Suprapubic skin (tissue), 4 donors: ENCODE measurements at regions not wholly inside any gene's neighbourhood (a gene's known extent, or its start where the extent isn't known, plus 50 kb on each side); places are given as distances from the start of the nearest gene placed in this dataset.

Source experiments
- DNase-seq, 2 donors: peaks; one replicate each; pipeline ENCODE4 v3.0.0-alpha.2; 2019; ENCODE audit warnings: low spot score in 2 of 2
- H3K27ac ChIP-seq: fragments of 200-600 bp; sonication (generic); one replicate; pipeline ENCODE4 v1.5.1; 2019
- H3K27me3 ChIP-seq: fragments of 200-600 bp; sonication (generic); one replicate; pipeline ENCODE4 v1.5.1; 2019
- H3K36me3 ChIP-seq: fragments of 200-600 bp; sonication (generic); one replicate; pipeline ENCODE4 v1.5.1; 2019
- H3K4me1 ChIP-seq: fragments of 200-600 bp; sonication (generic); one replicate; pipeline ENCODE4 v1.5.1; 2019
- H3K4me3 ChIP-seq: fragments of 200-600 bp; sonication (generic); one replicate; pipeline ENCODE4 v1.5.1; 2019; ENCODE audit warnings: mild to moderate bottlenecking
- H3K9me3 ChIP-seq: fragments of 200-600 bp; sonication (generic); one replicate; pipeline ENCODE4 v1.5.1; 2019
- EP300 ChIP-seq: sonication (generic); formaldehyde crosslinking; IDR thresholded peaks from one replicate; pipeline ENCODE4 v1.6.1; 2017; ENCODE audit warnings: antibody characterized with exemption
- POLR2A ChIP-seq, 2 donors: fragments of 450-650 bp; IDR thresholded peaks; one replicate each; pipeline ENCODE4 v1.6.1; 2017; ENCODE audit warnings: antibody characterized with exemption in 2 of 2, mild to moderate bottlenecking in 2 of 2, moderate library complexity in 2 of 2
- POLR2AphosphoS5 ChIP-seq, 3 donors: sonication (generic); formaldehyde crosslinking; IDR thresholded peaks; one replicate each; pipeline ENCODE4 v1.6.1; 2017; ENCODE audit warnings: antibody characterized with exemption in 3 of 3
- whole genome bisulfite sequencing: methylation state at CpG from one replicate; pipeline ENCODE4 v1.1.5; 2018; 5-methylcytosine and 5-hydroxymethylcytosine counted together
- TF ChIP-seq, protein P1 (sequence below), 2 donors: fragments of 200-600 bp in 1 of 2; fragments of 450-650 bp in 1 of 2; sonication (generic) in 1 of 2; IDR thresholded peaks; one replicate each; pipeline ENCODE4 v1.5.1; 2016 to 2019; ENCODE audit warnings: antibody characterized with exemption in 2 of 2, mild to moderate bottlenecking in 1 of 2, moderate library complexity in 1 of 2

DNA sequence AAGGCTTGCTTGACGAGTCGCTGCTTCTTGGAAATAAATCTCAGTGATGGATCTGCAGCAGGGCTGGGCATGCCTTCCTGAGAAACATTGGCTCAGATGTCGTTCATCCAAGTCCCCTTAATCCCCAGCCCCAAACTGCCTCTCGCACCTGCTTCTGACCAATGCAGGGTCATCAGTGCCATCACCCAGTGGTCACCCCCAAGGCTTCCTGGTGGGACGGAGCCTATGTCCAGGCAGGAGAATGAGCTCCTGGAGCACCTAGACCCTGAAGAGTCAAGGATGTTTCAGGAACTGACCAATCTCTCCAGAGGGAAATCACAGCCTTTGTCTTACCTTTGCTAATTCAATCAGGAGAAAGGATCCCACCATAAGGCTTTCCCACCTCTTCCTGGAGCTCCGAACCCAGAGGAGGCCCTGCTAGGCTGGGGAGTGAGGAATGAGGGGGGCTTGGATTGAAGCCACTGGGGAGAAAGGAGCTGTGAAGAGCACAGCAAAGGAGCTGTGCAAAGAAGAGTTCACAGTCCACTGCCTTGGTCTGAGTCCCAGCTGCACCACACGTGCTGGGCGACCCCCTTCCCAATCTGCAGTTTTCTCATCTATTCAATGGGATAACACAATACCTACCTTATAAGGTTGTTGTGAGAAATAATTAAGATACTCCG is 416.1 kb downstream of the NPHP4 start:
- no peak overlapping the region for H3K27ac ChIP-seq
- no peak overlapping the region for H3K4me3 ChIP-seq
- no peaks in the 10 kb centered on the region for H3K4me1 ChIP-seq
- H3K27me3 ChIP-seq, result peaks cover 31% of the 10 kb centered on the region
- H3K9me3 ChIP-seq, result no peaks in the 10 kb centered on the region
- no peak for TF ChIP-seq EP300
- TF ChIP-seq, protein P1, sequence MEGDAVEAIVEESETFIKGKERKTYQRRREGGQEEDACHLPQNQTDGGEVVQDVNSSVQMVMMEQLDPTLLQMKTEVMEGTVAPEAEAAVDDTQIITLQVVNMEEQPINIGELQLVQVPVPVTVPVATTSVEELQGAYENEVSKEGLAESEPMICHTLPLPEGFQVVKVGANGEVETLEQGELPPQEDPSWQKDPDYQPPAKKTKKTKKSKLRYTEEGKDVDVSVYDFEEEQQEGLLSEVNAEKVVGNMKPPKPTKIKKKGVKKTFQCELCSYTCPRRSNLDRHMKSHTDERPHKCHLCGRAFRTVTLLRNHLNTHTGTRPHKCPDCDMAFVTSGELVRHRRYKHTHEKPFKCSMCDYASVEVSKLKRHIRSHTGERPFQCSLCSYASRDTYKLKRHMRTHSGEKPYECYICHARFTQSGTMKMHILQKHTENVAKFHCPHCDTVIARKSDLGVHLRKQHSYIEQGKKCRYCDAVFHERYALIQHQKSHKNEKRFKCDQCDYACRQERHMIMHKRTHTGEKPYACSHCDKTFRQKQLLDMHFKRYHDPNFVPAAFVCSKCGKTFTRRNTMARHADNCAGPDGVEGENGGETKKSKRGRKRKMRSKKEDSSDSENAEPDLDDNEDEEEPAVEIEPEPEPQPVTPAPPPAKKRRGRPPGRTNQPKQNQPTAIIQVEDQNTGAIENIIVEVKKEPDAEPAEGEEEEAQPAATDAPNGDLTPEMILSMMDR (IDR thresholded peaks at IDR 0.05), result no peak
- TF ChIP-seq POLR2AphosphoS5 (IDR thresholded peaks at IDR 0.05), result no peak
- no peak for TF ChIP-seq POLR2A (IDR thresholded peaks at IDR 0.05)
- WGBS, result 50% methylated on average over 9 of the region's 9 CpGs
- no peak for DNase-seq
- H3K36me3 ChIP-seq, result no peaks in the 10 kb centered on the region

DNA sequence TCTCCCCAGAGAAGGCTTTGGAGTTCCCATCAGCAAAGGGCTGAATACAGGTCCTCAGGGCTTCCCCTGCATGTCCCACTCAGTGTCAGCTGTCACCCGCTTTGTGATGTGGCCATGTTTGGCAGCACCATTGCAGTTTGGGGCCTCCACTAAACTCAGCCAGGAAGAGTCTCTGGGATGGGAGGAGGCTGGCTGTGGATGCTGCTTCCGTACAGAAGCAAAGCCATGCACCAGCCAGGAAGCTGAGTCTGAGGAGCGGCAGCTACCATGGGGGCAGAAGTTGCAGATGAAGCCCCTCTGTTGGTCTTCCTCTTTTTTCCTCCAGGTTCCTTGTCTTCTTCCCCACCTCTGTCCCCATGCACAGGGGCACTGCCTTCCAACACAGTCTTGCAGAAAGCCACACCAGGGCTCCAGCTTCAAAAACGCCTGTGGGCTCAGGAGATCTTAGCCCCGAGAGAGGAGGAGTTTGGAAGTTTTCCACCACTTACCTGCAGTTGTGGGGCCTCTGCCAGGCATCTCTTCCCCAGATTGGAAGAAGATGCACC is 416.8 kb downstream of the NPHP4 start:
- no peaks in the 10 kb centered on the region for H3K9me3 ChIP-seq
- peaks cover 27% of the 10 kb centered on the region for H3K27me3 ChIP-seq
- no peak overlapping the region for H3K4me3 ChIP-seq
- no peak for DNase-seq
- no peak for TF ChIP-seq EP300
- TF ChIP-seq POLR2A (IDR thresholded peaks at IDR 0.05), result no peak
- TF ChIP-seq, protein P1 (IDR thresholded peaks at IDR 0.05), result no peak
- TF ChIP-seq POLR2AphosphoS5 (IDR thresholded peaks at IDR 0.05), result no peak
- no peak overlapping the region for H3K27ac ChIP-seq
- WGBS, result 48% methylated on average over 4 of the region's 5 CpGs
- H3K4me1 ChIP-seq, result no peaks in the 10 kb centered on the region
- H3K36me3 ChIP-seq, result no peaks in the 10 kb centered on the region

DNA sequence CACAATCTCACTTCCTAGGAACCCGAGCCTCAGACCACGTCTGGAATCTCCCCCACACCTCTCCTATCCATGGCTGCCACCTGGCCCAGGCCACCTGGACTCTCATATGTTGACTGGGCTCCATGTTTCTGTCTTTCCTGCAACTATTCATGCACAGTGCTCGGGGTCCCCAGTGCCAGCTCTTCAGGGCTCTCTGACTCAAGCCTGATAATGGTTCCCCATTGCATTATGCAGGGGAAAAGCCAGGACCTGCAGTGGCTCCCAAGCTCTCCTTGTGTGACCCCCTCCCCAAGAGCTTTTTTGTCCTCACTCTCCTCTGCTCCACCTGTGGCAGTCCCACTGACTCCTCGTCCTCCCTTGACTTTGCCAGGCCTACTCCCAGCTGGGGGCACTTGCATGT is 417.6 kb downstream of the NPHP4 start:
- H3K9me3 ChIP-seq, result no peaks in the 10 kb centered on the region
- no peaks in the 10 kb centered on the region for H3K36me3 ChIP-seq
- peaks cover 22% of the 10 kb centered on the region for H3K27me3 ChIP-seq
- DNase-seq, result no peak
- no peak overlapping the region for H3K27ac ChIP-seq
- 75% methylated on average over 4 of the region's 4 CpGs for WGBS
- H3K4me3 ChIP-seq, result no peak overlapping the region
- no peaks in the 10 kb centered on the region for H3K4me1 ChIP-seq
- TF ChIP-seq POLR2A (IDR thresholded peaks at IDR 0.05) (no peak), EP300 (no peak), POLR2AphosphoS5 (IDR thresholded peaks at IDR 0.05) (no peak)
- TF ChIP-seq, protein P1 (IDR thresholded peaks at IDR 0.05), result no peak

DNA sequence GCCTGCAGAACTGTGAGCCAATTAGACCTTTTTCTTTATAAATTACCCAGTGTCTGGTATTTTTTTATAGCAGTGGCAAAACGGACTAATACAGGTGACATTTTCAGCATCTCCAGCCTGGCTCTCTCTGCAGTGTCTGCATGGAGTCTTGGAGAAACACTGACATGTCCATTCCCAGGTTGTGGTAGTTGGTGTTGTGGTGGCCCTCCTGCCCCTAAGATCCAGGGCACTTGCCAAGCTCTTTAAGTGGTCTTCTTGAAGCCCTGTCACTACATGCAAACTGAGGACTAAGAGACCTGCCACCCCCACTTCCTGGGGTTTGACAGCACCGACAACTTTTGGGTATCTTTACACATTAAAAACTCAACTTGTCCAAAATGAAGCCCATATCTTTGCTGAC is 419.4 kb downstream of the NPHP4 start:
- no peak for DNase-seq
- 76% methylated on average over 2 of the region's 2 CpGs for WGBS
- no peak overlapping the region for H3K4me3 ChIP-seq

DNA sequence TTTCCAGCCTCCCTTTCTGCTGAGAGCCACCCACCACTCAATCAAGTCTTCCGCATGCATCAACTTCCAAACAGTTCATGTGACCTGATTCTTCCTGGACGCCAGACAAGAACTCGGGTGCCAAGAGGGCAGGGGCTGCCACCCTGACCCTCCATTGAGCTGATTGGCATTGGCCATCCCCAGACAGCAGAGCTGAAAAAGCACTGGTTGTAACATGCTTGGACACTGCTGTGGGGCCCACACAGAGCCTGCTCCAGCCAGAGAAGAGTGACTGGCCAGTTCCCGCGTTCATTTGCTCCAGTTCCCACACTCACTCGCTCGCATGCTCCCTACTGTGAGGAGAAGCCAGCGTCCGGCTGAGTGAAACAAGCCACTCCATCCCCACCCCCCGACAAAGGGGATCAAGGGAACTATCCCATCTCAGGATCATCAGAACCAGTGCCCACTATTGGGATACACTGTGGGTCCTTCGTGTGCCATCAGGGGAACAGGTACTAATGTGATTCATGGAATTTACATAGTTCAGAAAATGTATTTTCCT is 420.3 kb downstream of the NPHP4 start:
- DNase-seq, result no peak
- H3K4me1 ChIP-seq, result no peaks in the 10 kb centered on the region
- WGBS, result 92% methylated on average over 11 of the region's 11 CpGs
- H3K9me3 ChIP-seq, result no peaks in the 10 kb centered on the region
- no peak overlapping the region for H3K4me3 ChIP-seq
- TF ChIP-seq EP300, result no peak
- TF ChIP-seq, protein P1 (IDR thresholded peaks at IDR 0.05), result no peak
- TF ChIP-seq POLR2AphosphoS5 (IDR thresholded peaks at IDR 0.05), result no peak
- no peak for TF ChIP-seq POLR2A (IDR thresholded peaks at IDR 0.05)
- H3K36me3 ChIP-seq, result no peaks in the 10 kb centered on the region
- H3K27ac ChIP-seq, result no peak overlapping the region
- peaks cover 21% of the 10 kb centered on the region for H3K27me3 ChIP-seq

More for the DNA sequence above, 419.4 kb downstream of the NPHP4 start:
- peaks cover 19% of the 10 kb centered on the region for H3K27me3 ChIP-seq
- no peak for TF ChIP-seq POLR2A (IDR thresholded peaks at IDR 0.05)
- no peak for TF ChIP-seq EP300
- TF ChIP-seq POLR2AphosphoS5 (IDR thresholded peaks at IDR 0.05), result no peak
- TF ChIP-seq, protein P1 (IDR thresholded peaks at IDR 0.05), result no peak
- H3K4me1 ChIP-seq, result no peaks in the 10 kb centered on the region
- H3K36me3 ChIP-seq, result no peaks in the 10 kb centered on the region
- no peaks in the 10 kb centered on the region for H3K9me3 ChIP-seq
- H3K27ac ChIP-seq, result no peak overlapping the region
